ENCODE measurements at regions not wholly inside any gene's neighbourhood (a gene's known extent, or its start where the extent isn't known, plus 50 kb on each side); places are given as distances from the start of the nearest gene placed in this dataset.

DNA sequence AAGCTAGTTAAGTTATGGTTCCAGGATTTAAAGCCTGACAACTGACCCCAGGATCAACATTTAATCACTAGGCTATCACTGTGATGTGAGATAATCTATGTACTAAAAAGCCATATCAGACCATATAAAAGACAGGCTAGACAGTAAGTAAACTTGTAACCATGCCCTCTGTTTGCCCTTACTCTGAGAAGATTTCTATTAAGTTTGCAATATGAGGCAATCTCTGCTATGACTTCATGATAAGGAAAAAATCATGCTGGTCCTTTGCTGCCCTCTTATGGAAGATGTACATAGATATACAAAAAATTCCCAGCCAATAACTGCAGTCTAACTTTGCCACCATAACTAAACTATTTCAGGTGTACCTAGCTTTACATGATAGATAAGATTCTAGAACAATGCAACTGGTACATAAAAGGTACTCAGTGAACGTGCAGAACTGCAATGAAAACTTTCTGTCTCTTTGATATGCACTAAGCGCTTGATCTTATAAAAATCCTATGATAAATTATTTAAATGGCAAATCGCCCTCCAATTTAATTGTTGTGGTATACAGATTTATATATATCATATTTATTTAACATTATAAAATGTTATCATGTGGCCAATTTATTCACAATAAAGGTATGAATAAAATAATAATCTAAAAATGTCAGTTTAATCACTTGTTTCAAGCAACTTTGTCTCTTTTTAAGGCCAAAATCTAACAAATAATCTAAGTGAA is 70.5 kb downstream of the FAM217A start:
- DNase-seq (ENCODE audit: low spot score): peak; percentile 22

DNA sequence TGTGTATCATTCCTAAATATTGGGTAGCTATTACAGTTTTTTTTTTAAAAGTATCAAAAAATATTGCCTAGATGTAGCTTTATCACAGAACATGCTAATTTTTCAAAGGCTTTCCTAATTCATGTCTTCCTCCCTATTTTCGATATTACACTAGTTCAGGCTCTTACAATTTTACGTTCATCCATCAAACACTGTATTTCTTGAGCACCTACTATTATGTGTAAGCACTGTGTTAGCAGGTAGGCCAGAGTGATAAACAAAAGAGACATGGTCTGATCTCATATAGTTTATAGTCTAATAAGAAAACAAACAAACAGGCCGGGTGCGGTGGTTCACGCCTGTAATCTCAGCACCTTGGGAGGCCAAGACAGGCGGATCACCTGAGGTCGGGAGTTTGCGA is 69.5 kb downstream of the FAM217A start:
- no peak for DNase-seq (ENCODE audit: low spot score)

DNA sequence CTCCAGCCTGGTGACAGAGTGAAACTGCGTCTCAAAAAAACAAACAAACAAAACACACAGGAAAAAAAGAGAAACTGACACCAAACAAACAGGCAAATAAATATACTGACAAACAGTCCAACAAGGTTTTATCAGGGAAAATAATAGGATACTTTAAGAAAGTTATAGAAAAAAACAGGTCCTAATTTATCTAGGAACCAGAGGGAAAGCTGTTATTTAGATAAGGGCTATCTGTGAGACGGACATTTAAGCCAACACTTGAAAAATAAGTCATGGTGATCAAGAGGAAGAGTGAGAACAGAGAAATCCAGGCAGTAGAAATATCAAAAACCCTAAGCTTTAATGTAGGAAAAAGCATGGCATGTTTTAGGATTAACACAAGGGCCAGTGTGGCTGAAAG is 68.9 kb downstream of the FAM217A start:
- no peak for DNase-seq (ENCODE audit: low spot score)

DNA sequence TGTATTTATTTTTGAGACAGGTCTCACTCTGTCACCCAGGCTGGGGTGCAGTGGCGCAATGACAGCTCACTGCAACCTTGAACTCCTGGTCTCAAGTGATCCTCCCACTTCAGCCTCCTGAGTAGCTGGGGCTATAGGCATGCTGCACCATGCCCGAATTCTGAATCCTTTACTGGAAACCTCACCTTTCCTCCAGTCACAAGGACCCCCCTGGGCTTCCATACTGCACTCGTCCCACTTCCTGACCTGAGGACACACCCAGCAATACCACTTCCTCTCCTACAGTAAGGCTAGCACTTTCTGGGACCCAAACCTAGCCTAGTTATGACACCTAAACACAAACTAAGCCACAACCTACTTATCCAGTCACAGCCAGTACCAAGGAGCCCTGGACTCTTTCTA is 68.2 kb downstream of the FAM217A start:
- no peak for DNase-seq (ENCODE audit: low spot score)

DNA sequence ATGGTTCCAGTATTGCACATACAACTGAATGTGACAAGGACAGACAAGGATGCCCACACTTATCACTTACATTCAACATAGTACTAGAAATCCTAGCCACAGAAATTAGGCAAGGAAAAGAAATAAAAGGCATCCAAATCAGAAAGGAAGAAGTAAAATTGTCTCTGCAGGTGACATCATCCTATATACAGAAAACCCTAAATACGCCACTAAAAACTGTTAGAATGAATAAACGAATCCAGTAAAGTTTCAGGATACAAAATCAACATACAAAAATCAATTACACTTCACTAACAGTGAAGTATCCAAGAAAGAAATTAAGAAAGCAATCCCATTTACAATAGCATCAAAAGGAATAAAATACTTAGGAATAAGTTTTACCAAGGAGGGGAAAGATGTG is 66.1 kb downstream of the FAM217A start:
- DNase-seq (ENCODE audit: low spot score): no peak

DNA sequence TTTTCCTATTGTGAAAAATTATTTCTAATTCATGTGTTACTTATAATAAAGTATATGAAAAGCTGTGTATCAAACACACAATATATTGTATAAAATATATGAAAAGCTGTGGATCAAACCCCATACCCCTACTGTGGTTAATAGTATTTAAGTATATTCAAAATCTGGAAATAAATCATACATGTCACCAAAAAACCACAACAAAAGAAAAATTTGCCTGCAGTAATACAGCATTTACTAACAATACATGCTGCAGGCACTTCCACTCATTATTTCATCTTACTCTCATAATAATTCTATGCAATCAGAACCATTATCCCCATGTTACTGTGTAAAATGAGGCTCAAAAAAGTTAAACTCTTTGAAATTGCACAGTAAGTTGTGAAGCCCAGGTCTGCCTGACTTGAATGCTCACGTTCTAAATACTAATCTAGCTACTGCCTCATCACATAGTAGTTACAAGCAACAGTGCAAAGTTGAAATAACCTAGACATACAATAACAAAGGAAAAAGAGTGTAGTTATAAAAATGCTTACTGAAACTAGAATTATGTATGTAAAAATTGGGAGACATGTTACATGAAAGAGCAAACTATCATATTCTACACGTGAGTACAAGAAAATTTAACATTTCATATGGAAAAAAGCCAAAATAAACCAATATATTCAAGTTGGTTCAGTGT is 61.7 kb downstream of the FAM217A start:
- DNase-seq (ENCODE audit: low spot score): no peak

DNA sequence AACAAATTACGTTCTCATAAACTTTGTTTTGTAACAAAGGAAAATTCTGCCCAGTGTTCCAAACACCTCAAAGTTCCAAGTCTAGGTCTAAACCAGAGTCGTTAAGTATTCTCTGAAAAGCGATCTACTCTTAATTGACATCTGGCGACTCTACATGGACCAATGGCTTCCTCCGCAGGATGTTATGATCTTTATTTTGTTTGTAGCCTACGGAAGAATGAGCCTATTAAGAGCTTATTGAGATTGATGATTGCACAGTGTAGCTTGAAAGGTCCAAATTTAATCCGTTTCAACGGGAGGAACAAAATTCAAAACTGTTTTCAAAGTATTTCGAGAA is 61.1 kb downstream of the FAM217A start:
- DNase-seq (ENCODE audit: low spot score): no peak

DNA sequence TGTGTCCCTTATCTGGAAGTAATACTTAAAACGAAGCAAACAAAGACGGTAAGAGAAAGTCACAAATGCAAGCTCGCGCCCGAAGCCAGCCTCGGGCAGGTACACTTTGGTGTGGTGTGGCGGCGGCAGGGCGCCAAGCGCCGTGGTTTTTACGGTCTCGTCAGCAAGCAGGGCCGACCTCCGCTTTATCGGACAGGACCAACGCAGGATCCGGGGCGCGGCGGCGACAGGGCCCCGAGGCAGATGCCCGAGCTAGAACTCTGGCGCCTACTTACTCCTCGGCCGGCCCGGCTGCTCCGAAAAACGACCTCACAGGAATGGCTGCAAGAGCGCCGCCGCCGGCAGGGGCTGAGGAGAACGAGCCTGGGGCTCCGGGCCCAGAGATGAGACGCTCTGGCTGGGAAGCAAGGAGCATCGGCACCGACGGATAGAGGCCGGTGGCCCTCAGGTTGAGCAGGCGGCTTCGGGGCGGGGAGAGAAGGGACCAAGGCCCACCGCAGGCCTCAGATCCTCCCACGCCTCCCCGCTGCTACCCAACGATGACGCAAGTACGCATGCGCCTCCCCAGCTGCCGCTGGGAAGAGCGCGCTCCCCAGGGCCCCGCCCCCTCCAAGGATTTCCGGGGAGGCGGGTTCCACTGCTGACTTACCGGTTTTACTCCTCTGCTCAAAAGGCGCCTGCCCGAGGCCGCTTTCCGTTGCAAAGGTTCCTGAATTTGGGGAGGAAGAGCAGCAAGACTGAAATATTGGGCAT is 60.6 kb downstream of the FAM217A start:
- peak; percentile 53 for DNase-seq (ENCODE audit: low spot score)

Data from HuH-7.5 (cell line).